RWPE2 (cell line): ENCODE measurements at regions not wholly inside any gene's neighbourhood (a gene's known extent, or its start where the extent isn't known, plus 50 kb on each side); places are given as distances from the start of the nearest gene placed in this dataset.

ENCODE experiments used
- ATAC-seq: fragments of 200-7000 bp; cut with Tn5 transposase; 3 replicates; pipeline ENCODE4 v1.9.1; 2021; ENCODE audit warnings: low read depth
- DNase-seq: peaks from one replicate; pipeline ENCODE4 v3.0.0-alpha.2; 2020; ENCODE audit warnings: low spot score
- H3K27ac ChIP-seq: fragments of 450-650 bp; 2 replicates; pipeline ENCODE4 v1.5.1; 2017; ENCODE audit warnings: mild to moderate bottlenecking; ENCODE audit not compliant: poor library complexity, severe bottlenecking
- H3K27me3 ChIP-seq: fragments of 250-450 bp; sonication (Bioruptor Pico); 2 replicates; pipeline ENCODE4 v1.5.1; 2021; ENCODE audit warnings: mild to moderate bottlenecking, moderate library complexity; ENCODE audit not compliant: insufficient read depth, poor library complexity, severe bottlenecking
- H3K36me3 ChIP-seq: fragments of 250-450 bp; sonication (Bioruptor Pico); 2 replicates; pipeline ENCODE4 v1.5.1; 2020; ENCODE audit warnings: low read depth, mild to moderate bottlenecking, moderate library complexity
- H3K4me1 ChIP-seq: fragments of 250-450 bp; sonication (Bioruptor Pico); 2 replicates; pipeline ENCODE4 v1.5.1; 2021; ENCODE audit warnings: mild to moderate bottlenecking, moderate library complexity; ENCODE audit not compliant: insufficient read depth, poor library complexity, severe bottlenecking
- H3K4me3 ChIP-seq: fragments of 250-450 bp; sonication (Bioruptor Pico); 2 replicates; pipeline ENCODE4 v1.5.1; 2021; ENCODE audit warnings: mild to moderate bottlenecking, moderate library complexity; ENCODE audit not compliant: severe bottlenecking
- H3K9me3 ChIP-seq: fragments of 250-450 bp; sonication (Bioruptor Pico); 2 replicates; pipeline ENCODE4 v1.5.1; 2021; ENCODE audit warnings: mild to moderate bottlenecking, moderate library complexity; ENCODE audit not compliant: severe bottlenecking
- TF ChIP-seq, protein P1 (sequence below): fragments of 450-650 bp; IDR thresholded peaks from one replicate; pipeline ENCODE4 v1.5.1; 2017; ENCODE audit warnings: mild to moderate bottlenecking, moderate library complexity; ENCODE audit not compliant: poor library complexity, severe bottlenecking

- Histone ChIP-seq H3K4me3 (no peak overlapping the region), H3K4me1 (peaks cover under 1% of the 10 kb centered on the region), H3K36me3 (no peaks in the 10 kb centered on the region), H3K27ac (no peak overlapping the region), H3K9me3 (no peaks in the 10 kb centered on the region), H3K27me3 (no peaks in the 10 kb centered on the region)
- TF ChIP-seq, protein P1, sequence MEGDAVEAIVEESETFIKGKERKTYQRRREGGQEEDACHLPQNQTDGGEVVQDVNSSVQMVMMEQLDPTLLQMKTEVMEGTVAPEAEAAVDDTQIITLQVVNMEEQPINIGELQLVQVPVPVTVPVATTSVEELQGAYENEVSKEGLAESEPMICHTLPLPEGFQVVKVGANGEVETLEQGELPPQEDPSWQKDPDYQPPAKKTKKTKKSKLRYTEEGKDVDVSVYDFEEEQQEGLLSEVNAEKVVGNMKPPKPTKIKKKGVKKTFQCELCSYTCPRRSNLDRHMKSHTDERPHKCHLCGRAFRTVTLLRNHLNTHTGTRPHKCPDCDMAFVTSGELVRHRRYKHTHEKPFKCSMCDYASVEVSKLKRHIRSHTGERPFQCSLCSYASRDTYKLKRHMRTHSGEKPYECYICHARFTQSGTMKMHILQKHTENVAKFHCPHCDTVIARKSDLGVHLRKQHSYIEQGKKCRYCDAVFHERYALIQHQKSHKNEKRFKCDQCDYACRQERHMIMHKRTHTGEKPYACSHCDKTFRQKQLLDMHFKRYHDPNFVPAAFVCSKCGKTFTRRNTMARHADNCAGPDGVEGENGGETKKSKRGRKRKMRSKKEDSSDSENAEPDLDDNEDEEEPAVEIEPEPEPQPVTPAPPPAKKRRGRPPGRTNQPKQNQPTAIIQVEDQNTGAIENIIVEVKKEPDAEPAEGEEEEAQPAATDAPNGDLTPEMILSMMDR = no peak
- DNase-seq (no peak), ATAC-seq (no peak)
Measured at GRCh38 chr10:52889611-52890010, 117.0 kb upstream of the MBL2 start.

DNA sequence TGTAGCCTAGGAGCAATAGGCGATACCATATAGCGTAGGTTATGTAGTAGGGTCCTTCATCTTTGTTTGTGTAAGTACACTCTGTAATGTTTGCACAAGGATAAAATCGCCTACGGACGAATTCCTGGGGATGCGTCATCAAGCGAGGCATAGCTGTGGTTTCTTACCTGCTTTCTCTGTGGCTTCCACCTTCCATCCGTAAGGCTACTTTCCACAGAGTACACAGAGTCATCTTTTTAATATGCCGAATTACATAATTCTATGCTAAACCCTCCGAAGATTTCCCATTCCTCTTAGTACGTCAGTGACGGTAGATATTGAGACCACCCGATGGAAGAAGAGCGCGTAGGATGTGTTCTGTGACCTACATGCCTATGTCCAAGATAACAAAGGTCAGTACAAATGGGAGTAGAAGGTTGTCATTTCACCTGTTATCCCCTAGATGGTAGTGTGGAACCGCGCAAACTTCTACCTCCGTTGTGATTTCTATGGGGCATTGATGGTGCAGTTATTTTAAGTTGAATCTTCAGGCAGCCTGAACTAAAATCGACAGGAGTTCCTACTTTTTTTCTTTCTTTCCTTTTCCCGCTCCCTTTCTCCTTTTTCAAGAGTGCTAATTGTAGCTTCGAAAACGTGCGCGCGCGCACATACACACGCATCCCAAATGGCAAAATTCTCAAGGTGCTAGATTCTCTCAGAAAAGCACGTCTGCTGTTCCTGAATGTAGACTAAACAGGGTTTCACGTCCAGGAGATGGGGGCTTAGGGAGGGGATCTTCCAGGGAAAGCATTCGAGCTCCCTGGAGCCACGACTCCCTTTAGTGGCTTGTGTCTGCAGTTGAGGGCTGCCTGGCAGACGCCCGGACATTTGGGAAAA, 111.7 kb upstream of the MBL2 start:
- peak overlapping the region; percentile 12 for H3K4me3 ChIP-seq
- H3K27me3 ChIP-seq = no peaks in the 10 kb centered on the region
- DNase-seq (peak; percentile 88), ATAC-seq (peak; percentile 94)
- H3K36me3 ChIP-seq = no peaks in the 10 kb centered on the region
- TF ChIP-seq, protein P1 = peak; percentile 93
- H3K4me1 ChIP-seq = peaks cover 28% of the 10 kb centered on the region
- peak overlapping the region; percentile 85 for H3K27ac ChIP-seq
- H3K9me3 ChIP-seq = no peaks in the 10 kb centered on the region

GRCh38 chr10:52879091-52879807, 106.7 kb upstream of the MBL2 start:
- ATAC-seq = peak; percentile 20; the same call in 1 of the 3 replicates
- no peak overlapping the region for H3K4me3 ChIP-seq

GRCh38 chr10:52877451-52877850, 104.9 kb upstream of the MBL2 start:
- peaks cover 16% of the 10 kb centered on the region for H3K4me1 ChIP-seq
- H3K4me3 ChIP-seq = no peak overlapping the region
- DNase-seq = no peak
- no peaks in the 10 kb centered on the region for H3K27me3 ChIP-seq
- TF ChIP-seq, protein P1 = no peak
- H3K9me3 ChIP-seq = peaks cover 2% of the 10 kb centered on the region
- no peak overlapping the region for H3K27ac ChIP-seq
- ATAC-seq = no peak
- H3K36me3 ChIP-seq = no peaks in the 10 kb centered on the region

More at GRCh38 chr10:52879091-52879807, 106.7 kb upstream of the MBL2 start:
- H3K9me3 ChIP-seq = peaks cover 2% of the 10 kb centered on the region
- H3K36me3 ChIP-seq = no peaks in the 10 kb centered on the region
- H3K4me1 ChIP-seq = peaks cover 30% of the 10 kb centered on the region
- H3K27ac ChIP-seq = peak overlapping the region; percentile 78
- H3K27me3 ChIP-seq = no peaks in the 10 kb centered on the region
- TF ChIP-seq, protein P1 = no peak
- DNase-seq = no peak
